ENCODE measurements at regions not wholly inside any gene's neighbourhood (a gene's known extent, or its start where the extent isn't known, plus 50 kb on each side); places are given as distances from the start of the nearest gene placed in this dataset.

- Mint-ChIP-seq H3K36me3 (peaks cover 2% of the 10 kb centered on the region), H3K4me3 (no peak overlapping the region), H3K9me3 (peaks cover 0 to 2% (median 0%) of the 10 kb centered on the region in 3 donors), H3K27ac (no peak overlapping the region), H3K4me1 (no peaks in the 10 kb centered on the region), H3K27me3 (peaks cover 4% of the 10 kb centered on the region)
These were observed 190.3 kb upstream of the CDYL start for GRCh38 chr6:4585682-4586468.

DNA sequence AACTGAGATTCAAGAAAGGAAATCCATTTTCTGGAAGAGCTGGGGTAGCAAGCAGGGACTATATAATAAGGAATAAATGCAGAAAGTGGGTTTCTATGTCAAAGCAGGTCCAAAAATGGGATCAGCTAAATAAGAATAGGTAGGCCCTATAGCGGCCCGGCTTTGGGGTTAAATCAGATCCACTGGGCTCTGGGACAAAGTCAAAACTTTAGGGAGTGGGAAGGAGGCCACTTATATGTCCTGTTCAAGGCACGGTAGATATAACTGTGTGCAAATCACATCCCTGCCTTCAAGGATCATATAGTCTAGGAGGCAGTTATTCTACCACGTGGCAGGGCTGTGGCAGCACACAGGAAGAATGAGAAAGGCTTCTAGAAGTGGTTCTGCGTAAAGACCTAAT is 191.4 kb upstream of the CDYL start:
- H3K9me3 Mint-ChIP-seq: peaks cover 0 to 2% (median 0%) of the 10 kb centered on the region in 3 donors
- no peak overlapping the region for H3K4me3 Mint-ChIP-seq
- peaks cover 4% of the 10 kb centered on the region for H3K27me3 Mint-ChIP-seq
- peaks cover 2% of the 10 kb centered on the region for H3K36me3 Mint-ChIP-seq
- no peaks in the 10 kb centered on the region for H3K4me1 Mint-ChIP-seq
- H3K27ac Mint-ChIP-seq: no peak overlapping the region

DNA sequence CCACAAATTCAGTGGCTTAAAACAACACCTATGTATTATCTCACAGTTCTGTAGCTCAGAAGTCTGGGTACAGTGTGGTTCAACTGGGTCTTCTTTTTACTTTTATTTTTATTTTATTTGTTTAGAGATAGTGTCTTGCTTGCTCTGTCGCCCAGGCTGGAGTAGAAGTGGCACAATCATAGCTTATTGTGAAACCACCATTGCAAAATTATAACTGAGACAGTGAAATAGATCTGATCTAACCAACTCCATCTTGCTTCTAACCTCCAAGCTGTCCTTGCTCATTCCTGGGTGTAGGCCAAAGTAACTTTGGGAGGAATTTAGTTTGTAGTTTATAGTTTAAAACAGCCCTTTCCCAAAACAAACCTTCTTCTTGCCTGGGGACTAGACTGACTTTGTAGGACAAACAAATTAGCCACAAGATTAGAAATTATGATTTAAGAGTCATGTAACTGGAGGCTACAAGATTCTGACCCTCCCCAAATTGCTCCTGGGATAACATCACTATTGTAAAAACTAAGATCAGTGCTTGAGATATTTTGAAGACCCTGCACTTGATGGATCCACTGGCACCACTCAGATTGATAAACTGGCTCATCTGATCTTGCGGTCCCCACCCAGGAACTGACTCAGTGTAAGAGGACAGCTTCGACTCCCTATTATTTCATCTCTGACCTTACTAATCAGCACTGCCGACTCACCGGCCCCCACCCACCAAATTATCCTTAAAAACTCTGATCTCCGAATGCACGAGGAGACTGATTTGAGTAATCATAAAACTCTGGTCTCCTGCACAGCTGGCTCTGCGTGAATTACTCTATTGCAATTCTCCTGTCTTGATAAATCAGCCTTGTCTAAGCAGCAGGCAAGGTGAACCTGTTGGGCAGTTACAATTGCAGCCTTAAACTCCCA is 193.4 kb upstream of the CDYL start:
- H3K36me3 Mint-ChIP-seq: no peaks in the 10 kb centered on the region
- no peaks in the 10 kb centered on the region for H3K9me3 Mint-ChIP-seq
- H3K27ac Mint-ChIP-seq: peak overlapping the region in 1 of 3 donors; percentile 68
- H3K27me3 Mint-ChIP-seq: peaks cover 9% of the 10 kb centered on the region
- H3K4me1 Mint-ChIP-seq: no peaks in the 10 kb centered on the region
- H3K4me3 Mint-ChIP-seq: no peak overlapping the region

DNA sequence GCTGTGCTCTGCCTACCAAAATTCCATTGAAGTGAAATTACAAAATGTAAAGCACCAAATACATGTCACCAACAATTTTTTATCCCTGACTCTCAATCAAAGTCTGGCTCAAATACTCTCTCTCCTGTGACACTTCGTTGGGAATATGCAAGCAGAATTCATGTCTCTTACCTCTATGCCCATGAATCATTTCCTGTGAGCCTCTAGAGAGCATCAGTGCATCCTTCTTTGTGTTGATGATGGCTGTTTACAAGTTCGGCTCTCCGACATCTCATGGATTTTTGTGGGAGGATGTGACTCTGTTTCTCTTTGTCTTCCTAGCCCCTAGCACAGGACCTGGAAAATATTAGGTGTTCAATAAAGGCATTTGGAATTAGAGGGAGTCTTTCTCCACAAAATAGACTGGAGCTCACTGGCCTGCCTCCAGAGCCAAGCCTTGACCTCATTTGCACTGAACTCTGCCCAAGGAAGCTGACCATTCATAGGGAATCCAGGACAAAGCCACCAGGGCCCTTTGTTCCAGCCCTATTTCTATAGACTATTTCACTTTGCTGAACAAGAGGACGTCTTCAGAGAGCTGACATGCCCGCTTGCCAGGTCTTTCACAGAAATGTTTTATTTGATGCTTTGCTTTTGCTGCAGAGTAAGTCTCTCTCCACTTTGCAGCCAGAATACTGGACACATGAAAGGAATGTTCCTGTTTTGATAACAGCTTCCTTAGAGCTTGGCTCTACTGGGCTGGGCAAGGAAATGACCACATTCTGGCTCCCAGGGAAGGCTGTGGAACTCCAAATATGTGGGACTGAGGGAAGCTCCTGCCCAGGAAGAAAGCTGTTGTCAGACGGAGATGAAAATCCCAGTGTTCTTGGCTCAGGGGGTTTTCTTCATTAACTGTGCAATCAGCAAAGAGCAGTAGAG is 194.5 kb upstream of the CDYL start:
- Mint-ChIP-seq H3K4me3 (no peak overlapping the region), H3K36me3 (no peaks in the 10 kb centered on the region), H3K4me1 (no peaks in the 10 kb centered on the region), H3K27ac (peak overlapping the region in 1 of 3 donors; percentile 17), H3K27me3 (peaks cover 9% of the 10 kb centered on the region), H3K9me3 (no peaks in the 10 kb centered on the region)

DNA sequence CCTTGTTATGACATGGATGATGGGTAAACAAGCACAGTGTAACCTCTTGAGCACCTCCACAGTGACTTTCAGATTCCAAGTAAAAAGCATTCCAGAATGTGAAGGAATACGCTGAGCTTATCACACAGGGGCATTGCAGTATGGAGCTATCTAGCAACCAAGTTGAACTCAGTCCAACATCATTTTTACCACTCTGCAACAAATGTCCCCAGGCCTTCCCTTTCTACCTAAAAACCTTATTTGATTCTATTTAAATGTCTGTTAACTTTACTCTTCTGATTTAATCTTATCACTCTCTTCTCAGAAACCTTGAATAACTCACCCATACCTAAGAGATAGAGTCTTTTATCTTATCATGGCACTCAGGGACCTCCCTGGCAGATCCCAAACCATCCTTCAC is 195.8 kb upstream of the CDYL start:
- no peak overlapping the region for H3K4me3 Mint-ChIP-seq
- no peak overlapping the region for H3K27ac Mint-ChIP-seq

DNA sequence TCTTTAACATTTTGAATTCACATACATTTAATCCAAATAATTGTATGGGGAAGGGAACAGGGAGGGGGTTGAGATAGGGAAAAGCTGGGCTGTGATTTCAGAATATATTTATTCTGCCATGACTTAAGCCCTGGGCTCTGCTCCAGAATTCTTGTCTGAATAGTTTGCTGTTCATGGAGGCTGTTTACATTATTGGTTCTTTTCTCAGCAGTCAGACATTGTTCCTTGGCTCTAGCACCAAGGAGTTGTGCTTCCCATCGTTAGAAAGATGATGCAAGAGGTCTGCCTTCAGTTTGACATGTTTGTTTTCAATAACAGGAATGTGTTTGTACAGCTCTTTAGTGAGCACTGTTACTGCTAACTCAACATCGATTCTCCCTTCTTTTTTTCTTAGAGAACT is 198.8 kb upstream of the CDYL start:
- Mint-ChIP-seq H3K4me1 (no peaks in the 10 kb centered on the region), H3K27ac (peak overlapping the region in 1 of 3 donors; percentile 18), H3K36me3 (no peaks in the 10 kb centered on the region), H3K9me3 (peaks cover 0 to 3% (median 0%) of the 10 kb centered on the region in 3 donors), H3K27me3 (peaks cover 14% of the 10 kb centered on the region), H3K4me3 (no peak overlapping the region)

More for the DNA sequence above, 195.8 kb upstream of the CDYL start:
- Mint-ChIP-seq H3K36me3 (no peaks in the 10 kb centered on the region), H3K4me1 (no peaks in the 10 kb centered on the region), H3K9me3 (no peaks in the 10 kb centered on the region), H3K27me3 (peaks cover 11% of the 10 kb centered on the region)

- H3K4me3 Mint-ChIP-seq: no peak overlapping the region
- no peaks in the 10 kb centered on the region for H3K4me1 Mint-ChIP-seq
- no peak overlapping the region for H3K27ac Mint-ChIP-seq
- H3K9me3 Mint-ChIP-seq: peaks cover 1 to 8% (median 7%) of the 10 kb centered on the region in 3 donors
- peaks cover 10% of the 10 kb centered on the region for H3K27me3 Mint-ChIP-seq
- no peaks in the 10 kb centered on the region for H3K36me3 Mint-ChIP-seq
These were observed 200.5 kb upstream of the CDYL start for GRCh38 chr6:4575714-4576113.

- no peaks in the 10 kb centered on the region for H3K4me1 Mint-ChIP-seq
- H3K9me3 Mint-ChIP-seq: peaks cover 1 to 13% (median 7%) of the 10 kb centered on the region in 3 donors
- no peaks in the 10 kb centered on the region for H3K36me3 Mint-ChIP-seq
- no peak overlapping the region for H3K4me3 Mint-ChIP-seq
- H3K27me3 Mint-ChIP-seq: peaks cover 10% of the 10 kb centered on the region
- no peak overlapping the region for H3K27ac Mint-ChIP-seq
These were observed 202.2 kb upstream of the CDYL start for GRCh38 chr6:4574007-4574406.

DNA sequence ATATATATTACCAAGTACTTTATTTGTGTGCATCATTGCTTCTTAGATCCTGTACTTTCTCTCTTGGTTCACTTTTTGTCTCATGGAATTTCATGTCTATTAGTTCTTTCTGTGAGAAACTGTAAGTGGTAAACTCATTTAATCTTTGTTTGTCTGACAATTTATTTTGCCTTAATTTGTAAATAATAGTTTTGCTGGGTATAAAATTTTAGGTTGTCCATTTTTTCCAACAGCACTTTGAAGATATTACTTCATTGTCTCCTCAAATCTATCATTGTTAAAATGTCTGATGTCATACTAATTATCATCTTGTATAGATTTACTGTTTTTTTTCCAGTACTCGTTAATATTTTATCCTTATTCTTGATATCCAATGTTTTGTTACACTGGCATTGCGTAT is 205.2 kb upstream of the CDYL start:
- Mint-ChIP-seq H3K27ac (no peak overlapping the region), H3K4me1 (peaks cover 0 to 1% (median 0%) of the 10 kb centered on the region in 3 donors), H3K4me3 (no peak overlapping the region), H3K9me3 (peaks cover 1 to 13% (median 7%) of the 10 kb centered on the region in 3 donors), H3K27me3 (peaks cover 4% of the 10 kb centered on the region), H3K36me3 (no peaks in the 10 kb centered on the region)

- H3K4me1 Mint-ChIP-seq: peaks cover 0 to 1% (median 0%) of the 10 kb centered on the region in 3 donors
These were observed 208.1 kb upstream of the CDYL start for GRCh38 chr6:4568138-4568537.

GRCh38 chr6:4567141-4567540 is 209.1 kb upstream of the CDYL start:
- Mint-ChIP-seq H3K4me1 (peaks cover 0 to 1% (median 0%) of the 10 kb centered on the region in 3 donors), H3K4me3 (no peak overlapping the region), H3K27ac (no peak overlapping the region), H3K9me3 (peaks cover 1 to 13% (median 6%) of the 10 kb centered on the region in 3 donors), H3K27me3 (peaks cover 2% of the 10 kb centered on the region), H3K36me3 (no peaks in the 10 kb centered on the region)

More at GRCh38 chr6:4568138-4568537, 208.1 kb upstream of the CDYL start:
- no peak overlapping the region for H3K4me3 Mint-ChIP-seq
- no peaks in the 10 kb centered on the region for H3K36me3 Mint-ChIP-seq
- no peak overlapping the region for H3K27ac Mint-ChIP-seq
- H3K9me3 Mint-ChIP-seq: peaks cover 1 to 13% (median 6%) of the 10 kb centered on the region in 3 donors
- H3K27me3 Mint-ChIP-seq: peaks cover 2% of the 10 kb centered on the region

DNA sequence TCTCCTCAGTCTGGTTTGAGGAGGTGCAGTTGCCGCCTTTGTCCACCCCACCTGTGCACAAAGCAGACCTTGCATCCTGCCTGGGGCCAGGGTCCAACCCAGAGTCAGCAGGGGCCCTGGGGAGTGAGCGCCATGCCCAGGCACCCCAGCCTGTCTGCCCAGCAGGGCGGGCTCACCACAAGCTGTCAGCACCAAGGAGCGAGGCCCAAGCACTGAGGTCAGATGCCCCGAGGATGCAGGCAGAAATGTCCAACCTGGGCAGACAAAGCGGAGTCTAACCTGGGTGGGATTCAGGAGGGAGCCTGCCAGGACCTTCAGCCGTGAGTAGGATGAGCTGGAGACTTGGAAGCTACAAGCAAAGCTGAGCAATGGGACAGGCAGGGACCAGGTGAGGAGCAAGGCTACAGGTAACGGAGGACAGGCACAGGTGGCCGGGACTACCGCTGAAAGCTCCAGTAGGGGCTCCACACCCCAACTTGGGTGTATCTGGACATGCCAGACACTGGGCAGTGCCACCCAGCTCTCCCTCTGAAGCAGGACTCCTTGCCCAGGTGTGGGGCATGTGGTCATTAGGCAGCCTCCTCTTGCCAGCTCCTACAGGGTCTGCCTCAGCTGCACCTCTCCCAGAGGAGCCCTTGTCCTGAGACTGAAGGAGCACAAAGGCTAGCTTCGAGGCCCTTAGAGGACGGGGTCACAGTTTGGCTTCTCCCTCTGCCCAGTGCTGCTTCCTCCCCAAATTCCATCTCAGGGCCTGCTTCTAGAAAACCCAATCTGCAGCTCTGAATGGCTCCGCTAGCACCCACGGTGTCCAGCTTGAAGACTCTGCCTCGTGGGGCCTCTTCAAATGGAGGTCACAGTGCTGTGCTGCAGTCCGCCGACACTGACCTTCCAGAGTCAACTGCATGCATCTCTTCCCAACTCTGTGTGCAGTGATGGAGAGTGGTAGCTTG is 210.6 kb upstream of the CDYL start:
- H3K36me3 Mint-ChIP-seq: no peaks in the 10 kb centered on the region
- H3K27me3 Mint-ChIP-seq: peaks cover 2% of the 10 kb centered on the region
- H3K4me1 Mint-ChIP-seq: peaks cover 0 to 3% (median 1%) of the 10 kb centered on the region in 3 donors
- H3K4me3 Mint-ChIP-seq: no peak overlapping the region
- H3K9me3 Mint-ChIP-seq: peaks cover 0 to 3% (median 3%) of the 10 kb centered on the region in 3 donors
- no peak overlapping the region for H3K27ac Mint-ChIP-seq

GRCh38 chr6:4564801-4565271 is 211.4 kb upstream of the CDYL start:
- H3K4me3 Mint-ChIP-seq: no peak overlapping the region
- H3K36me3 Mint-ChIP-seq: no peaks in the 10 kb centered on the region
- H3K27ac Mint-ChIP-seq: no peak overlapping the region
- peaks cover 0 to 3% (median 0%) of the 10 kb centered on the region in 3 donors for H3K9me3 Mint-ChIP-seq
- H3K27me3 Mint-ChIP-seq: peaks cover 2% of the 10 kb centered on the region
- H3K4me1 Mint-ChIP-seq: peaks cover 0 to 6% (median 1%) of the 10 kb centered on the region in 3 donors
